BLaER1 treated with 17β-estradiol and CSF1 and Interleukin-3, amounts not matched to agents 10 nM and 100 nM (cell line): ENCODE measurements at regions not wholly inside any gene's neighbourhood (a gene's known extent, or its start where the extent isn't known, plus 50 kb on each side); places are given as distances from the start of the nearest gene placed in this dataset.

Experiments used
- H3K27ac ChIP-seq, 11 experiments: shearing (Covaris generic); formaldehyde crosslinking; 2 replicates each; pipeline ENCODE4 v1.8.1; 2022
- H3K27me3 ChIP-seq, 11 experiments: shearing (Covaris generic); formaldehyde crosslinking; 2 replicates each; pipeline ENCODE4 v1.8.1; 2022
- H3K36me3 ChIP-seq, 11 experiments: shearing (Covaris generic); formaldehyde crosslinking; 2 replicates each; pipeline ENCODE4 v1.8.1; 2022
- H3K4me1 ChIP-seq, 10 experiments: shearing (Covaris generic); formaldehyde crosslinking; 2 replicates each; pipeline ENCODE4 v1.8.1; 2022
- H3K4me2 ChIP-seq, 11 experiments: shearing (Covaris generic); formaldehyde crosslinking; 2 replicates each; pipeline ENCODE4 v1.8.1; 2022
- H3K4me3 ChIP-seq, 10 experiments: shearing (Covaris generic); formaldehyde crosslinking; 2 replicates each; pipeline ENCODE4 v1.8.1; 2022
- H3K9ac ChIP-seq, 11 experiments: shearing (Covaris generic); formaldehyde crosslinking; 2 replicates each; pipeline ENCODE4 v1.8.1; 2022
- H3K9me3 ChIP-seq, 11 experiments: shearing (Covaris generic); formaldehyde crosslinking; replicated peaks in 1 of 11; 2 replicates each; pipeline ENCODE4 v1.8.1; 2022
- H4K20me1 ChIP-seq, 11 experiments: shearing (Covaris generic); formaldehyde crosslinking; 2 replicates each; pipeline ENCODE4 v1.8.1; 2022
- Cebpa-rat ChIP-seq, 11 experiments: shearing (Covaris generic); IDR thresholded peaks; 2 replicates each; pipeline ENCODE4 v1.8.1; 2022

GRCh38 chr22:25357606-25358420, 138.4 kb downstream of the CRYBB2 start:
- H3K27me3 ChIP-seq = no peaks in the 10 kb centered on the region
- no peak overlapping the region; a peak in 1 of 20 replicates for H3K4me3 ChIP-seq
- peaks cover 64 to 87% (median 77%) of the 10 kb centered on the region in 11 experiments for H3K36me3 ChIP-seq
- peak overlapping the region in 4 of 11 experiments; percentile 10 to 49 (median 46); a peak in 5 of 22 replicates for H3K9ac ChIP-seq
- peaks cover 13 to 83% (median 73%) of the 10 kb centered on the region in 10 experiments for H3K4me1 ChIP-seq
- H3K4me2 ChIP-seq = peak overlapping the region; percentile 46 to 91 (median 88)
- TF ChIP-seq Cebpa-rat (IDR thresholded peaks at IDR 0.05) = no peak
- peaks cover 27 to 90% (median 72%) of the 10 kb centered on the region in 11 experiments; a peak in 21 of 22 replicates for H4K20me1 ChIP-seq
- no peaks in the 10 kb centered on the region for H3K9me3 ChIP-seq
- peak overlapping the region in 8 of 11 experiments; percentile 33 to 75 (median 53); a peak in 11 of 22 replicates for H3K27ac ChIP-seq

- peak overlapping the region in 6 of 11 experiments; percentile 3 to 49 (median 28); a peak in 7 of 22 replicates for H3K9ac ChIP-seq
- peak overlapping the region in 7 of 11 experiments; percentile 38 to 75 (median 62); a peak in 14 of 22 replicates for H3K27ac ChIP-seq
- TF ChIP-seq Cebpa-rat (IDR thresholded peaks at IDR 0.05) = no peak
- H3K27me3 ChIP-seq = no peaks in the 10 kb centered on the region
- peak overlapping the region; percentile 46 to 91 (median 88) for H3K4me2 ChIP-seq
- H3K4me3 ChIP-seq = no peak overlapping the region
- peaks cover 35 to 97% (median 74%) of the 10 kb centered on the region in 11 experiments; a peak in 21 of 22 replicates for H4K20me1 ChIP-seq
- H3K9me3 ChIP-seq = no peaks in the 10 kb centered on the region
- peaks cover 57 to 79% (median 69%) of the 10 kb centered on the region in 11 experiments for H3K36me3 ChIP-seq
- H3K4me1 ChIP-seq = peaks cover 13 to 91% (median 79%) of the 10 kb centered on the region in 10 experiments
These were observed 139.2 kb downstream of the CRYBB2 start for GRCh38 chr22:25358421-25359170.

GRCh38 chr22:25359601-25360261, 140.3 kb downstream of the CRYBB2 start:
- Histone ChIP-seq H3K36me3 (peaks cover 46 to 77% (median 68%) of the 10 kb centered on the region in 11 experiments), H3K9ac (peak overlapping the region in 1 of 11 experiments; percentile 33; a peak in 1 of 22 replicates), H4K20me1 (peaks cover 46 to 97% (median 81%) of the 10 kb centered on the region in 11 experiments; a peak in 21 of 22 replicates)

GRCh38 chr22:25360411-25360810, 141.0 kb downstream of the CRYBB2 start:
- peak overlapping the region in 6 of 11 experiments; percentile 17 to 91 (median 88); a peak in 9 of 22 replicates for H3K4me2 ChIP-seq
- no peaks in the 10 kb centered on the region for H3K9me3 ChIP-seq
- no peaks in the 10 kb centered on the region for H3K27me3 ChIP-seq
- H3K9ac ChIP-seq = peak overlapping the region in 4 of 11 experiments; percentile 5 to 33 (median 14); a peak in 2 of 22 replicates
- H3K4me1 ChIP-seq = peaks cover 31 to 100% (median 92%) of the 10 kb centered on the region in 10 experiments
- peaks cover 39 to 73% (median 61%) of the 10 kb centered on the region in 11 experiments for H3K36me3 ChIP-seq
- no peak for TF ChIP-seq Cebpa-rat (IDR thresholded peaks at IDR 0.05)
- no peak overlapping the region for H3K4me3 ChIP-seq
- peak overlapping the region in 2 of 11 experiments; percentile 15 to 23; a peak in 1 of 22 replicates for H3K27ac ChIP-seq
- peaks cover 53 to 99% (median 88%) of the 10 kb centered on the region in 11 experiments; a peak in 21 of 22 replicates for H4K20me1 ChIP-seq

More at GRCh38 chr22:25359601-25360261, 140.3 kb downstream of the CRYBB2 start:
- Histone ChIP-seq H3K27ac (peak overlapping the region in 3 of 11 experiments; percentile 15 to 75 (median 24); a peak in 1 of 22 replicates), H3K4me3 (no peak overlapping the region), H3K9me3 (no peaks in the 10 kb centered on the region), H3K4me1 (peaks cover 25 to 99% (median 86%) of the 10 kb centered on the region in 10 experiments), H3K4me2 (peak overlapping the region in 8 of 11 experiments; percentile 69 to 91 (median 88); a peak in 11 of 22 replicates), H3K27me3 (no peaks in the 10 kb centered on the region)
- no peak for TF ChIP-seq Cebpa-rat (IDR thresholded peaks at IDR 0.05)

GRCh38 chr22:25360891-25361645, 141.6 kb downstream of the CRYBB2 start:
- no peak for TF ChIP-seq Cebpa-rat (IDR thresholded peaks at IDR 0.05)
- Histone ChIP-seq H3K27ac (no peak overlapping the region; a peak in 1 of 22 replicates), H3K36me3 (peaks cover 37 to 76% (median 57%) of the 10 kb centered on the region in 11 experiments), H3K4me3 (no peak overlapping the region), H3K9me3 (no peaks in the 10 kb centered on the region), H3K27me3 (no peaks in the 10 kb centered on the region), H4K20me1 (peaks cover 60 to 99% (median 89%) of the 10 kb centered on the region in 11 experiments; a peak in 21 of 22 replicates), H3K4me2 (peak overlapping the region in 6 of 11 experiments; percentile 17 to 91 (median 88); a peak in 8 of 22 replicates), H3K4me1 (peaks cover 38 to 100% (median 92%) of the 10 kb centered on the region in 10 experiments), H3K9ac (peak overlapping the region in 3 of 11 experiments; percentile 5 to 33 (median 10); a peak in 3 of 22 replicates)

- peaks cover 68 to 99% (median 94%) of the 10 kb centered on the region in 11 experiments; a peak in 21 of 22 replicates for H4K20me1 ChIP-seq
- 0 out of 22 replicates have a peak overlapping the region, but pooled peaks of 1 of the 11 experiments have one; percentile 24 for H3K9ac ChIP-seq
- H3K9me3 ChIP-seq = no peaks in the 10 kb centered on the region
- peaks cover 46 to 100% (median 92%) of the 10 kb centered on the region in 10 experiments for H3K4me1 ChIP-seq
- H3K4me2 ChIP-seq = 0 out of 22 replicates have a peak overlapping the region, but pooled peaks of 1 of the 11 experiments have one; percentile 18
- no peak overlapping the region for H3K4me3 ChIP-seq
- H3K27ac ChIP-seq = 0 out of 22 replicates have a peak overlapping the region, but pooled peaks of 1 of the 11 experiments have one; percentile 21
- peaks cover 30 to 69% (median 52%) of the 10 kb centered on the region in 11 experiments for H3K36me3 ChIP-seq
- TF ChIP-seq Cebpa-rat (IDR thresholded peaks at IDR 0.05) = no peak
- H3K27me3 ChIP-seq = no peaks in the 10 kb centered on the region
These were observed 142.4 kb downstream of the CRYBB2 start for GRCh38 chr22:25361899-25362214.

- no peak overlapping the region for H3K4me3 ChIP-seq
- peaks cover 72 to 99% (median 93%) of the 10 kb centered on the region in 11 experiments; a peak in 21 of 22 replicates for H4K20me1 ChIP-seq
- peaks cover 25 to 64% (median 47%) of the 10 kb centered on the region in 11 experiments for H3K36me3 ChIP-seq
- H3K9ac ChIP-seq = peak overlapping the region in 3 of 11 experiments; percentile 18 to 24 (median 18); a peak in 4 of 22 replicates
- peak overlapping the region in 2 of 11 experiments; percentile 5 to 18; a peak in 2 of 22 replicates for H3K4me2 ChIP-seq
- H3K27ac ChIP-seq = peak overlapping the region in 6 of 11 experiments; percentile 10 to 38 (median 22); a peak in 5 of 22 replicates
- H3K27me3 ChIP-seq = no peaks in the 10 kb centered on the region
- H3K9me3 ChIP-seq = no peaks in the 10 kb centered on the region
- TF ChIP-seq Cebpa-rat (IDR thresholded peaks at IDR 0.05) = no peak
- peaks cover 51 to 100% (median 92%) of the 10 kb centered on the region in 10 experiments for H3K4me1 ChIP-seq
These were observed 142.9 kb downstream of the CRYBB2 start for GRCh38 chr22:25362215-25362882.
